ENCODE measurements at regions not wholly inside any gene's neighbourhood (a gene's known extent, or its start where the extent isn't known, plus 50 kb on each side); places are given as distances from the start of the nearest gene placed in this dataset.

- no peak for DNase-seq (ENCODE audit: low read depth)
These were observed 682.8 kb upstream of the NR2F2 start for GRCh38 chr15:95647531-95648277.

- no peak for DNase-seq (ENCODE audit: low read depth)
These were observed 677.1 kb upstream of the NR2F2 start for GRCh38 chr15:95653361-95653805.

GRCh38 chr15:95655089-95655607 lies 675.4 kb upstream of the NR2F2 start:
- no peak for DNase-seq (ENCODE audit: low read depth)

- no peak for DNase-seq (ENCODE audit: low read depth)
These were observed 673.9 kb upstream of the NR2F2 start for GRCh38 chr15:95656595-95656994.

GRCh38 chr15:95658799-95659198 lies 671.7 kb upstream of the NR2F2 start:
- DNase-seq (ENCODE audit: low read depth) = no peak

- no peak for DNase-seq (ENCODE audit: low read depth)
These were observed 670.8 kb upstream of the NR2F2 start for GRCh38 chr15:95659656-95660055.

GRCh38 chr15:95662638-95663037 lies 667.9 kb upstream of the NR2F2 start:
- DNase-seq (ENCODE audit: low read depth) = no peak

GRCh38 chr15:95663156-95664100 lies 667.1 kb upstream of the NR2F2 start:
- no peak for DNase-seq (ENCODE audit: low read depth)

GRCh38 chr15:95664450-95664849 lies 666.0 kb upstream of the NR2F2 start:
- no peak for DNase-seq (ENCODE audit: low read depth)

GRCh38 chr15:95669146-95669922 lies 661.2 kb upstream of the NR2F2 start:
- DNase-seq (ENCODE audit: low read depth) = no peak

- no peak for DNase-seq (ENCODE audit: low read depth)
These were observed 656.5 kb upstream of the NR2F2 start for GRCh38 chr15:95674031-95674430.

- DNase-seq (ENCODE audit: low read depth) = no peak
These were observed 654.0 kb upstream of the NR2F2 start for GRCh38 chr15:95676500-95676899.

- DNase-seq (ENCODE audit: low read depth) = no peak
These were observed 650.5 kb upstream of the NR2F2 start for GRCh38 chr15:95679847-95680582.

- DNase-seq (ENCODE audit: low read depth) = no peak
These were observed 649.8 kb upstream of the NR2F2 start for GRCh38 chr15:95680728-95681127.

GRCh38 chr15:95681836-95682544 lies 648.5 kb upstream of the NR2F2 start:
- no peak for DNase-seq (ENCODE audit: low read depth)

- no peak for DNase-seq (ENCODE audit: low read depth)
These were observed 646.4 kb upstream of the NR2F2 start for GRCh38 chr15:95684126-95684525.

GRCh38 chr15:95684693-95685115 lies 645.8 kb upstream of the NR2F2 start:
- DNase-seq (ENCODE audit: low read depth) = no peak

GRCh38 chr15:95687061-95687460 lies 643.4 kb upstream of the NR2F2 start:
- DNase-seq (ENCODE audit: low read depth) = no peak

GRCh38 chr15:95687686-95688085 lies 642.8 kb upstream of the NR2F2 start:
- DNase-seq (ENCODE audit: low read depth) = no peak

- no peak for DNase-seq (ENCODE audit: low read depth)
These were observed 639.7 kb upstream of the NR2F2 start for GRCh38 chr15:95690631-95691340.
